HepG2 (cell line): ENCODE measurements at regions not wholly inside any gene's neighbourhood (a gene's known extent, or its start where the extent isn't known, plus 50 kb on each side); places are given as distances from the start of the nearest gene placed in this dataset.

Experiments
- ESRRA ChIP-seq: sonication (generic); formaldehyde crosslinking; IDR thresholded peaks from 2 replicates; pipeline ENCODE4 v1.5.1; 2020; ENCODE audit warnings: mild to moderate bottlenecking, low read depth, missing genetic modification reagents
- FOXP1 ChIP-seq, 2 experiments: fragments of 450-650 bp in 1 of 2; IDR thresholded peaks; 2 replicates each; pipeline ENCODE4 v1.6.1; 2017 to 2018; ENCODE audit warnings: antibody characterized with exemption in 1 of 2
- PCBP2 ChIP-seq: fragments of 200-400 bp; formaldehyde crosslinking; optimal IDR thresholded peaks from 2 replicates; pipeline ENCODE3; 2018; ENCODE audit warnings: low read length, low read depth; ENCODE audit not compliant: poor library complexity, severe bottlenecking
- ZNF430 ChIP-seq: sonication (generic); formaldehyde crosslinking; IDR thresholded peaks from 2 replicates; pipeline ENCODE4 v1.9.0; 2021; ENCODE audit warnings: mild to moderate bottlenecking, missing genetic modification reagents
- ZNF530 ChIP-seq: sonication (generic); formaldehyde crosslinking; IDR thresholded peaks from 2 replicates; pipeline ENCODE4 v1.5.0; 2020; ENCODE audit warnings: low read depth, mild to moderate bottlenecking, missing genetic modification reagents
- ZNF652 ChIP-seq: IDR thresholded peaks from 2 replicates; pipeline ENCODE4 v1.6.1; 2016; ENCODE audit warnings: low read depth, borderline replicate concordance
- TF ChIP-seq, protein P1 (sequence below): IDR thresholded peaks from 2 replicates; pipeline ENCODE4 v1.6.1; 2016
- TF ChIP-seq, protein P2 (sequence below): sonication (generic); formaldehyde crosslinking; IDR thresholded peaks from 2 replicates; pipeline ENCODE4 v1.5.0; 2020; ENCODE audit warnings: mild to moderate bottlenecking, missing genetic modification reagents, moderate library complexity
- TF ChIP-seq, protein P3 (sequence below): sonication (generic); IDR thresholded peaks from 2 replicates; pipeline ENCODE4 v1.6.1; 2016; ENCODE audit warnings: low read depth, borderline replicate concordance
- TF ChIP-seq, protein P4 (sequence below): sonication (generic); formaldehyde crosslinking; IDR thresholded peaks from 2 replicates; pipeline ENCODE4 v1.4.0; 2020; ENCODE audit warnings: missing genetic modification reagents, borderline replicate concordance

DNA sequence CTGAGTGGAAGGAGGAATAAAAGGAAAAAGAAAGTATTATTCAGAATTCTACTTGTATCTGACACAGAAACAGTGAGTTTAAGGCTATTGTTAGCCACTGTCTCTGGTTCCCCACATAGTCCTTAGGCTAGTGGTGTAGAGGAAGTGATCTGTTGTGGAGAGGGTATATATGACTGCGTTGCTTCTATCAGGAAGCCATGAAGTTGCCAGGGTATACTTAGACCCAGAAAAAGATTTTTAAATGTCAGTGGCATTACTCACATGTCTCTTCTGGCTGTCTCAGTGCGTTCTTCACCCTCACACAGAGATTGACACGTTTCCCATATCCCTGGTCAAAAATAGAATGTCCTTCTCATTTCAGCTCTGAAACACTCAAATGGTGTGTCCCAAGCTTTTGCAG is 72.7 kb downstream of the SEM1 start:
- TF ChIP-seq ZNF652 (CRISPR knock-in tag) (no peak), ZNF430 (CRISPR knock-in tag) (no peak), ESRRA (CRISPR knock-in tag) (no peak), FOXP1 (IDR thresholded peaks at IDR 0.05) (no peak), FOXP1 (CRISPR knock-in tag; IDR thresholded peaks at IDR 0.05) (no peak), PCBP2 (no peak), ZNF530 (CRISPR knock-in tag) (no peak)
- TF ChIP-seq, protein P1, sequence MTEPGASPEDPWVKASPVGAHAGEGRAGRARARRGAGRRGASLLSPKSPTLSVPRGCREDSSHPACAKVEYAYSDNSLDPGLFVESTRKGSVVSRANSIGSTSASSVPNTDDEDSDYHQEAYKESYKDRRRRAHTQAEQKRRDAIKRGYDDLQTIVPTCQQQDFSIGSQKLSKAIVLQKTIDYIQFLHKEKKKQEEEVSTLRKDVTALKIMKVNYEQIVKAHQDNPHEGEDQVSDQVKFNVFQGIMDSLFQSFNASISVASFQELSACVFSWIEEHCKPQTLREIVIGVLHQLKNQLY (CRISPR knock-in tag) = no peak
- TF ChIP-seq, protein P2, sequence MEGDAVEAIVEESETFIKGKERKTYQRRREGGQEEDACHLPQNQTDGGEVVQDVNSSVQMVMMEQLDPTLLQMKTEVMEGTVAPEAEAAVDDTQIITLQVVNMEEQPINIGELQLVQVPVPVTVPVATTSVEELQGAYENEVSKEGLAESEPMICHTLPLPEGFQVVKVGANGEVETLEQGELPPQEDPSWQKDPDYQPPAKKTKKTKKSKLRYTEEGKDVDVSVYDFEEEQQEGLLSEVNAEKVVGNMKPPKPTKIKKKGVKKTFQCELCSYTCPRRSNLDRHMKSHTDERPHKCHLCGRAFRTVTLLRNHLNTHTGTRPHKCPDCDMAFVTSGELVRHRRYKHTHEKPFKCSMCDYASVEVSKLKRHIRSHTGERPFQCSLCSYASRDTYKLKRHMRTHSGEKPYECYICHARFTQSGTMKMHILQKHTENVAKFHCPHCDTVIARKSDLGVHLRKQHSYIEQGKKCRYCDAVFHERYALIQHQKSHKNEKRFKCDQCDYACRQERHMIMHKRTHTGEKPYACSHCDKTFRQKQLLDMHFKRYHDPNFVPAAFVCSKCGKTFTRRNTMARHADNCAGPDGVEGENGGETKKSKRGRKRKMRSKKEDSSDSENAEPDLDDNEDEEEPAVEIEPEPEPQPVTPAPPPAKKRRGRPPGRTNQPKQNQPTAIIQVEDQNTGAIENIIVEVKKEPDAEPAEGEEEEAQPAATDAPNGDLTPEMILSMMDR (CRISPR knock-in tag) = no peak
- TF ChIP-seq, protein P3, sequence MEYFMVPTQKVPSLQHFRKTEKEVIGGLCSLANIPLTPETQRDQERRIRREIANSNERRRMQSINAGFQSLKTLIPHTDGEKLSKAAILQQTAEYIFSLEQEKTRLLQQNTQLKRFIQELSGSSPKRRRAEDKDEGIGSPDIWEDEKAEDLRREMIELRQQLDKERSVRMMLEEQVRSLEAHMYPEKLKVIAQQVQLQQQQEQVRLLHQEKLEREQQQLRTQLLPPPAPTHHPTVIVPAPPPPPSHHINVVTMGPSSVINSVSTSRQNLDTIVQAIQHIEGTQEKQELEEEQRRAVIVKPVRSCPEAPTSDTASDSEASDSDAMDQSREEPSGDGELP = no peak
- TF ChIP-seq, protein P4, sequence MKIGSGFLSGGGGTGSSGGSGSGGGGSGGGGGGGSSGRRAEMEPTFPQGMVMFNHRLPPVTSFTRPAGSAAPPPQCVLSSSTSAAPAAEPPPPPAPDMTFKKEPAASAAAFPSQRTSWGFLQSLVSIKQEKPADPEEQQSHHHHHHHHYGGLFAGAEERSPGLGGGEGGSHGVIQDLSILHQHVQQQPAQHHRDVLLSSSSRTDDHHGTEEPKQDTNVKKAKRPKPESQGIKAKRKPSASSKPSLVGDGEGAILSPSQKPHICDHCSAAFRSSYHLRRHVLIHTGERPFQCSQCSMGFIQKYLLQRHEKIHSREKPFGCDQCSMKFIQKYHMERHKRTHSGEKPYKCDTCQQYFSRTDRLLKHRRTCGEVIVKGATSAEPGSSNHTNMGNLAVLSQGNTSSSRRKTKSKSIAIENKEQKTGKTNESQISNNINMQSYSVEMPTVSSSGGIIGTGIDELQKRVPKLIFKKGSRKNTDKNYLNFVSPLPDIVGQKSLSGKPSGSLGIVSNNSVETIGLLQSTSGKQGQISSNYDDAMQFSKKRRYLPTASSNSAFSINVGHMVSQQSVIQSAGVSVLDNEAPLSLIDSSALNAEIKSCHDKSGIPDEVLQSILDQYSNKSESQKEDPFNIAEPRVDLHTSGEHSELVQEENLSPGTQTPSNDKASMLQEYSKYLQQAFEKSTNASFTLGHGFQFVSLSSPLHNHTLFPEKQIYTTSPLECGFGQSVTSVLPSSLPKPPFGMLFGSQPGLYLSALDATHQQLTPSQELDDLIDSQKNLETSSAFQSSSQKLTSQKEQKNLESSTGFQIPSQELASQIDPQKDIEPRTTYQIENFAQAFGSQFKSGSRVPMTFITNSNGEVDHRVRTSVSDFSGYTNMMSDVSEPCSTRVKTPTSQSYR (CRISPR knock-in tag) = no peak
